ENCODE measurements at regions not wholly inside any gene's neighbourhood (a gene's known extent, or its start where the extent isn't known, plus 50 kb on each side); places are given as distances from the start of the nearest gene placed in this dataset.

DNA sequence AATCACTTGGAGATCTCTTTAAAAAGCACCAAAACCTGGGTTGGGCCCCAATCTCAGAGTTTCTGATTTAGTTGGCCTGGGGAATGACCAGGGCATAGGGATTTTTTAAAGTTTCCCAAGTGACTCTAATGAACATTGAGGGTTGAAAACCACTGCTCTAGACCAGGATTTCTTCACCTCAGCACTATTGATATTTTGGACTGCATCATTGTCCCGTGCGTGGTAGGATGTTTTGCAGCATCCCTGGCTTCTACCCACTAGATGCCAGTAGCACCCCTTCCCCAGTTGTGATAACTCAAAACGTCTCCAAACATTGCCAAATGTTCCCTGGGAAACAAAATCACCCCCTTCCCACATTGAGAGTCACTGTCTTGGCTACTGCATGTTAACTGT is 61.8 kb downstream of the ATXN3L start:
- TF ChIP-seq, protein P1, sequence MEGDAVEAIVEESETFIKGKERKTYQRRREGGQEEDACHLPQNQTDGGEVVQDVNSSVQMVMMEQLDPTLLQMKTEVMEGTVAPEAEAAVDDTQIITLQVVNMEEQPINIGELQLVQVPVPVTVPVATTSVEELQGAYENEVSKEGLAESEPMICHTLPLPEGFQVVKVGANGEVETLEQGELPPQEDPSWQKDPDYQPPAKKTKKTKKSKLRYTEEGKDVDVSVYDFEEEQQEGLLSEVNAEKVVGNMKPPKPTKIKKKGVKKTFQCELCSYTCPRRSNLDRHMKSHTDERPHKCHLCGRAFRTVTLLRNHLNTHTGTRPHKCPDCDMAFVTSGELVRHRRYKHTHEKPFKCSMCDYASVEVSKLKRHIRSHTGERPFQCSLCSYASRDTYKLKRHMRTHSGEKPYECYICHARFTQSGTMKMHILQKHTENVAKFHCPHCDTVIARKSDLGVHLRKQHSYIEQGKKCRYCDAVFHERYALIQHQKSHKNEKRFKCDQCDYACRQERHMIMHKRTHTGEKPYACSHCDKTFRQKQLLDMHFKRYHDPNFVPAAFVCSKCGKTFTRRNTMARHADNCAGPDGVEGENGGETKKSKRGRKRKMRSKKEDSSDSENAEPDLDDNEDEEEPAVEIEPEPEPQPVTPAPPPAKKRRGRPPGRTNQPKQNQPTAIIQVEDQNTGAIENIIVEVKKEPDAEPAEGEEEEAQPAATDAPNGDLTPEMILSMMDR (IDR thresholded peaks at IDR 0.05; ENCODE audit: low read depth, low read length, missing input control), result no peak
- TF ChIP-seq TAF1 (conservative IDR thresholded peaks at IDR 0.05), result no peak

All from liver (tissue), 3 donors.